Neural progenitor cell (in vitro differentiated cells): ENCODE measurements at regions not wholly inside any gene's neighbourhood (a gene's known extent, or its start where the extent isn't known, plus 50 kb on each side); places are given as distances from the start of the nearest gene placed in this dataset.

Experiments
- EZH2 ChIP-seq: fragments of 200-600 bp; sonication (generic); IDR thresholded peaks from 2 replicates; pipeline ENCODE4 v1.6.1; 2017; ENCODE audit warnings: antibody characterized with exemption, mild to moderate bottlenecking, moderate library complexity
- TF ChIP-seq, protein P1 (sequence below): fragments of 200-600 bp; sonication (generic); IDR thresholded peaks from 2 replicates; pipeline ENCODE4 v1.5.1; 2017; ENCODE audit warnings: antibody characterized with exemption, mild to moderate bottlenecking

DNA sequence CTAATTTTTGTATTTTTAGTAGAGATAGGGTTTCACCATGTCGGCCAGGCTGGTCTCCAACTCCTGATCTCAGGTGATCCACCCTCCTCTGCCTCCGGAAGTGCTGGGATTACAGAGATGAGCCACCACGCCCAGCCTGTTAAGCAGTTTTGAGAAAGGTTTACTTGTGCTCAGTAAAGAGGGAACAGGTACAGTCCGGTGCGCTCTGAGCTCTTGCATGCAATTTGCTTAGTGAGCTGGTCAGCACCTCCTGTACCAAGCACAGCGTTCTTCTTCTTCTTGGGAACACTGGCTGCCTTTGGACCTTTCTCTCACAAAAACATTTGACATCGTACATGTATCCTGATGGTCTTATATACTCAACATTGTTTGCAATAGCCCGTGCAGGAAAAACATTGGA lies 118.3 kb downstream of the AKR1D1 start:
- TF ChIP-seq, protein P1, sequence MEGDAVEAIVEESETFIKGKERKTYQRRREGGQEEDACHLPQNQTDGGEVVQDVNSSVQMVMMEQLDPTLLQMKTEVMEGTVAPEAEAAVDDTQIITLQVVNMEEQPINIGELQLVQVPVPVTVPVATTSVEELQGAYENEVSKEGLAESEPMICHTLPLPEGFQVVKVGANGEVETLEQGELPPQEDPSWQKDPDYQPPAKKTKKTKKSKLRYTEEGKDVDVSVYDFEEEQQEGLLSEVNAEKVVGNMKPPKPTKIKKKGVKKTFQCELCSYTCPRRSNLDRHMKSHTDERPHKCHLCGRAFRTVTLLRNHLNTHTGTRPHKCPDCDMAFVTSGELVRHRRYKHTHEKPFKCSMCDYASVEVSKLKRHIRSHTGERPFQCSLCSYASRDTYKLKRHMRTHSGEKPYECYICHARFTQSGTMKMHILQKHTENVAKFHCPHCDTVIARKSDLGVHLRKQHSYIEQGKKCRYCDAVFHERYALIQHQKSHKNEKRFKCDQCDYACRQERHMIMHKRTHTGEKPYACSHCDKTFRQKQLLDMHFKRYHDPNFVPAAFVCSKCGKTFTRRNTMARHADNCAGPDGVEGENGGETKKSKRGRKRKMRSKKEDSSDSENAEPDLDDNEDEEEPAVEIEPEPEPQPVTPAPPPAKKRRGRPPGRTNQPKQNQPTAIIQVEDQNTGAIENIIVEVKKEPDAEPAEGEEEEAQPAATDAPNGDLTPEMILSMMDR = no peak
- no peak for TF ChIP-seq EZH2
